ENCODE measurements at regions not wholly inside any gene's neighbourhood (a gene's known extent, or its start where the extent isn't known, plus 50 kb on each side); places are given as distances from the start of the nearest gene placed in this dataset.
A peak's percentile ranks its signal among the peaks of the same experiment; 100 is the strongest.

- Histone ChIP-seq H3K4me1 (peaks cover 0 to 34% (median 4%) of the 10 kb centered on the region in 12 donors), H3K36me3 (no peaks in the 10 kb centered on the region), H3K4me3 (no peak overlapping the region), H3K9me3 (no peaks in the 10 kb centered on the region), H3K27me3 (no peaks in the 10 kb centered on the region), H3K27ac (peak overlapping the region in 1 of 12 donors; percentile 72)
- DNase-seq (no peak), ATAC-seq (no peak)
- intact Hi-C loops (cut with DNase I), result no loop called here
- WGBS, 4 donors, result 78 to 89% (median 85%) methylated on average over 3 of the region's 3 CpGs
- TF ChIP-seq POLR2A (IDR thresholded peaks at IDR 0.05) (no peak), CTCF (IDR thresholded peaks at IDR 0.05) (no peak)
Measured at GRCh38 chr3:177647341-177647740, 450.1 kb upstream of the TBL1XR1 start.

- no peaks in the 10 kb centered on the region for H3K9me3 ChIP-seq
- intact Hi-C loops (cut with DNase I), result no loop called here
- H3K27ac ChIP-seq, result peak overlapping the region in 1 of 12 donors; percentile 72
- ATAC-seq (no peak), DNase-seq (no peak)
- WGBS, 4 donors, result 60 to 81% (median 79%) methylated on average over 4 of the region's 4 CpGs
- no peaks in the 10 kb centered on the region for H3K36me3 ChIP-seq
- no peak overlapping the region for H3K4me3 ChIP-seq
- TF ChIP-seq POLR2A (IDR thresholded peaks at IDR 0.05) (no peak), CTCF (IDR thresholded peaks at IDR 0.05) (no peak)
- peaks cover 0 to 36% (median 7%) of the 10 kb centered on the region in 12 donors for H3K4me1 ChIP-seq
- H3K27me3 ChIP-seq, result no peaks in the 10 kb centered on the region
Measured at GRCh38 chr3:177647876-177648275, 450.6 kb upstream of the TBL1XR1 start.

- H3K36me3 ChIP-seq, result no peaks in the 10 kb centered on the region
- H3K9me3 ChIP-seq, result peaks cover 0 to 4% (median 0%) of the 10 kb centered on the region in 12 donors
- DNase-seq, result no peak
- H3K4me3 ChIP-seq, result no peak overlapping the region
- peak overlapping the region in 1 of 12 donors; percentile 27 for H3K27ac ChIP-seq
- H3K27me3 ChIP-seq, result no peaks in the 10 kb centered on the region
- ATAC-seq, result peak; percentile 74 to 91 (median 74)
- TF ChIP-seq POLR2A (IDR thresholded peaks at IDR 0.05), result no peak
- intact Hi-C loops (cut with DNase I), result no loop called here
- H3K4me1 ChIP-seq, result peaks cover 0 to 23% (median 11%) of the 10 kb centered on the region in 12 donors
- 67 to 73% (median 70%) methylated on average over 5 of the region's 5 CpGs for WGBS, 4 donors
Measured at GRCh38 chr3:177652556-177653291, 455.4 kb upstream of the TBL1XR1 start.

GRCh38 chr3:177657243-177657642, 460.0 kb upstream of the TBL1XR1 start:
- H3K27ac ChIP-seq, result no peak overlapping the region
- peaks cover 0 to 4% (median 0%) of the 10 kb centered on the region in 12 donors for H3K9me3 ChIP-seq
- TF ChIP-seq POLR2A (IDR thresholded peaks at IDR 0.05) (no peak), CTCF (IDR thresholded peaks at IDR 0.05) (no peak)
- no peak overlapping the region for H3K4me3 ChIP-seq
- no peak for DNase-seq
- H3K36me3 ChIP-seq, result no peaks in the 10 kb centered on the region
- no peaks in the 10 kb centered on the region for H3K27me3 ChIP-seq
- peaks cover 0 to 22% (median 9%) of the 10 kb centered on the region in 12 donors for H3K4me1 ChIP-seq
- intact Hi-C loops (cut with DNase I), result no loop called here
- ATAC-seq, result no peak
- WGBS, 4 donors, result 80 to 87% (median 83%) methylated on average over 4 of the region's 4 CpGs

Data from heart left ventricle (tissue), 16 donors.